Activated CD8-positive, alpha-beta memory T cell treated with anti-CD3 and anti-CD28 coated beads for 4 hours (primary cell): ENCODE measurements at regions not wholly inside any gene's neighbourhood (a gene's known extent, or its start where the extent isn't known, plus 50 kb on each side); places are given as distances from the start of the nearest gene placed in this dataset.

ENCODE experiments used
- DNase-seq, 2 donors: peaks; one replicate each; pipeline ENCODE4 v3.0.0-alpha.2; 2020; ENCODE audit warnings: low read depth in 2 of 2

DNA sequence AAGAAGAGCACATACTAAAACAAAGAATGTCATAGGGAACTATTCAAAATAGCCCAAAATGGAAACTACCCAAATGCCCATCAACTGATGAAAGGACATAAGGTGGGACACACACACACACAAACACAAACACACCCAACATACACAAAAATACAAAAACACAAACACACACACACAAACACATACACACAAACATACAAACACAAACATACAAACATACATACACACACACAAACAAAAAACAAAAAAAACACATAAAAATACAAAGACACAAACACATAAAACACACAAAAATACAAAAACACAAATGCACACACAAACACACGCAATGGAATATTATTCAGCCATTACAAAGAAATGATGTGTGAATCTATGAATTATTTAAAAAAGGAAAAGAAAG lies 203.6 kb downstream of the ERMARD start:
- no peak for DNase-seq

GRCh38 chr6:169953686-169954085 lies 202.3 kb downstream of the ERMARD start:
- no peak for DNase-seq

DNA sequence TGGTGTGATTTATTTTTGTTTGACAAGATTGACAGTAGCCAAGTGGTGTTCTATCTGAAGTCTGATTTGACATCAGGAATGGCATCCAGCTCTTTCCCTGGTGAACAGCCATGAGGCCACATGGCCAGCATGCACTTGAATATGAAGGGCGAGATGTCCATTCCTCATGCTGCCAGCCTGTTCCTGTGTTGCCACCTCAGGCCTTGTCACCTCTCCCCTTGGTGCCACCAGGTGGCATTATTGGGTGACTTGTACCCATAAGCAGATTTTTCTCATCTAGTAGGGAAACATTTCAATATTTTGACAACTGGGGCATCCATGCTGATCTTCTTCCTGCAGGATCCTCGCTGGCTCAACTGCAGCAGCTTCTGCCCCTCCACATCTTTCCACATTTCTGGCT lies 199.1 kb downstream of the ERMARD start:
- no peak for DNase-seq

- DNase-seq, result no peak
Observed at GRCh38 chr6:169949511-169950097, 198.2 kb downstream of the ERMARD start.

- DNase-seq, result no peak
Observed at GRCh38 chr6:169946971-169947370, 195.5 kb downstream of the ERMARD start.

DNA sequence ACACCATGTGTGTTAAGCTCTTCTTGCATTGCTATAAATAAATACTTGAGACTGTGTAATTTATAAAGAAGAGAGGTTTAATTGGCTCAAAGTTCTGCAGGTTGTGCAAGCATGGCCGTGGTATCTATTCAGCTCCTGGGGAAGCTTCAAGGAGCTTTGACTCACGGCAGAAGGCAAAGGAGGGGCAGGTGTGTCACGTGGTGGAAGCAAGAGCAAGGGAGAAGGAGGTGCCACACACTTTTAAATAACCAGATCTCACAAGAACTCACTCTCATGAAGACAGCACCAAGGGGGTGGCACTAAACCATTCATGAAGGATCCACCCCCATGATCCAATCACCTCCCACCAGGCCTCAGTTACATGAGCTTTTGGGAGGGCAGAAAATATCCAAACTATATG lies 193.7 kb downstream of the ERMARD start:
- DNase-seq, result no peak

DNA sequence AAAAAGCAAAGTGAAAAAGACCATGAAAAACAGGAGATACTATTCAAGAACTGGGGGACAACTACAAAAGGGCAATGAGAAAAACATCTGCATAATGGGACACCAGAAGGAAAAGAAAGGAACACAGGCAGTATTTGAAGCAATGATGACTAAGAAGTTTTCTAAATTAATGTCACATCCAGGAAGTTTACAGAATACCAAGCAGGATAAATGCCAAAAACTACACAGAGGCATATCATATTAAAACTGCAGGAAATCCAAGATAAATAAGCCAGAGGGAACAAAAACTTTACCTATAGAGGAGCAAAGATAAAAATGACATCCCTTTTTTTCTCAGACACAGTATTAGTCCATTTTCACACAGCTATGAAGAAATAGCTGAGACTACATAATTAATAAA lies 193.0 kb downstream of the ERMARD start:
- no peak for DNase-seq

GRCh38 chr6:169944061-169944337 lies 192.6 kb downstream of the ERMARD start:
- no peak for DNase-seq

DNA sequence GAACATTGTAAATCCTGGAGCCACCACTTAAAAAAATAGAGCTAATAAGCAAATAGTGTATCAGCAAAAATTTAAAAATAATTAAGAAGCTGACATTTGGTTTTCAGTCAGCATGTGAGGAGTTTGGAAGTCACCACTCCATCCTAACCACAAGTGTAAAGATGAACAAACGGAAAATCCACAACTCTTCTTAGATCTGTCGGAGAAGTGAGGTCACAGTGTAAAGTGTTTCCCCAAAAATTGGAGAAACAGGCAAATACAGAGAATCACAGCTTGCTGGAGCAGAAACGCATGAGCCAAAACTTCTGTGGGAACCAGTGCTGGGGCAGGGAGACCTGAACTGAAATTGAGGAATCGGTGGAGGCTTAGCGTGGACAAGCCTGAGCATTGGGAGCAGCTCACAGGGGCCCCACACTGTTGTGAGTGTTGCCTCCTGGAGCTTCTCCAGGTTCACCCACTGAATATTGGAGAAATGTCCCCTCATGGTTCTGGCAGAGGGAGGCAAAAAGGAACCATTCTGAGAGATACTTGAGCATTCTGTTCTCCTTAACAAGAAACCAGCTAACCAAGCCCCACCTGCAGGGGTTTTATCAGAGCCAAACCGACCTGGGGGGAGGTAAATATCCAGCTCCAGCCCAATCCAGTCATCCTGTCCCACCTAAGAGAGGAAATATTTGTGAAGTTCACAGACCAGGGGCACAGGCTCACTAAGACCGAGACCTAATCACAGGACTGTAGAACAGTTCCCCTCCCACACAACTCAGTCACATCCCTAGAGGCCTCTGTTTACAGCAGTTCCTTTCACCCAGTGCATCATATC lies 192.0 kb downstream of the ERMARD start:
- no peak for DNase-seq

- DNase-seq, result no peak
Observed at GRCh38 chr6:169942173-169942572, 190.8 kb downstream of the ERMARD start.

DNA sequence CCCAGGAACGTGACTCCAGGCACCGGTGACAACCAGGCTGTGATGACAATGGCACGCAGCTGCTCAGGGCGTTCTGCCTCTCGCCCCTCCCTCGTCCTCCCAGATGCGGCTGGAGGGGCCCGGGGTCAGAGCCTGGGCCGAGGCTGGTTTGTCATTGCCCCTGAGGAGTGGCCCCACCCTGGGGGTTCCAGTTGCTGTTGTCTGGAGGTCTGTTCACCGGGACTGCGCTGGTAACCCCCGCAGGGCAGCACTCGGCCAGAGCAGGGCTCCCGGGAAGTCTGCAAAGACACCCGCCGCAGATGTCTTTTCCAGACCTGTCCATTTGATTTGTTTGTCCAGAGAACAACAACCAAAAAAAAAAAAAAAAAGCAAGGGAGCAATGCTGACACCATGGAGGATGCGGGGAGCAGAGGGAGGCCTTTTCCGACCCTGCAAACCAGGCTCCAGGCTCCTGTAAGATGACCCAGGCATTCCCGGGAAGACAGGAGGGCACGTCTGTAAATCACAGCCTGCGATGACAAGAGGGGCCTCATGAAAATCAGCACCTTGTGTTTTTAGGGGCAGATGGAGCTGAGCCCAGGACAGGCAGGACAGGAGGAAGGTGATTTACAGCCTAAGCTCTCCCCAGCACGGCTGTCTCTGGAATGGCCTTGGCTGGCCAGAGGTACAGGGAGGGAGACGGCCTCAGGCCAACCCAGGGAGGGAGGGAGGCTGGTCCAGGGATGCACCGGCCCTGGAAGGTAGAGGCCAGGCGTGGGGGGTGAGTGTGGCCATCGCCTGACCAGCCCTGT lies 189.3 kb downstream of the ERMARD start:
- DNase-seq, result no peak

GRCh38 chr6:169939554-169940164 lies 188.2 kb downstream of the ERMARD start:
- no peak for DNase-seq

DNA sequence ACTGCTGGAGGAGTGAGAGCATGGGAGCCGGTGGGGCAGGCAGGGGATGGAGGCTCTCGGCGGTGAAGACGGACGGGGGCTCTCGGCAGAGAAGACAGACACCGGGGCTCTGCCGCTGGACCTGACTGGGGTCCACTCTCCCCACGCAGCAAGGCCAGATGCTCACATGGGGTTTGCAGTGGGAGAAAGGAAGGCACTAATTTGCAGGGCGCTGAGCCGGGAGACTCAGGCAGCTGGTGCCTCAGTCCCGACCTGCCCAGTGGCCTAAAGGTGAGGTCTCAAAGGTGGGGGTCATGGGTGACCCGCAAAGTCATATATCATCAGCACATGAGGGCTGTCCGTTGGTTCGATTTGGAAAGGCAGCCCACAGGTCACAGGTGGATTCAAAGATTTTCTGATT lies 187.3 kb downstream of the ERMARD start:
- DNase-seq, result no peak

- DNase-seq, result no peak
Observed at GRCh38 chr6:169938262-169938701, 186.9 kb downstream of the ERMARD start.

DNA sequence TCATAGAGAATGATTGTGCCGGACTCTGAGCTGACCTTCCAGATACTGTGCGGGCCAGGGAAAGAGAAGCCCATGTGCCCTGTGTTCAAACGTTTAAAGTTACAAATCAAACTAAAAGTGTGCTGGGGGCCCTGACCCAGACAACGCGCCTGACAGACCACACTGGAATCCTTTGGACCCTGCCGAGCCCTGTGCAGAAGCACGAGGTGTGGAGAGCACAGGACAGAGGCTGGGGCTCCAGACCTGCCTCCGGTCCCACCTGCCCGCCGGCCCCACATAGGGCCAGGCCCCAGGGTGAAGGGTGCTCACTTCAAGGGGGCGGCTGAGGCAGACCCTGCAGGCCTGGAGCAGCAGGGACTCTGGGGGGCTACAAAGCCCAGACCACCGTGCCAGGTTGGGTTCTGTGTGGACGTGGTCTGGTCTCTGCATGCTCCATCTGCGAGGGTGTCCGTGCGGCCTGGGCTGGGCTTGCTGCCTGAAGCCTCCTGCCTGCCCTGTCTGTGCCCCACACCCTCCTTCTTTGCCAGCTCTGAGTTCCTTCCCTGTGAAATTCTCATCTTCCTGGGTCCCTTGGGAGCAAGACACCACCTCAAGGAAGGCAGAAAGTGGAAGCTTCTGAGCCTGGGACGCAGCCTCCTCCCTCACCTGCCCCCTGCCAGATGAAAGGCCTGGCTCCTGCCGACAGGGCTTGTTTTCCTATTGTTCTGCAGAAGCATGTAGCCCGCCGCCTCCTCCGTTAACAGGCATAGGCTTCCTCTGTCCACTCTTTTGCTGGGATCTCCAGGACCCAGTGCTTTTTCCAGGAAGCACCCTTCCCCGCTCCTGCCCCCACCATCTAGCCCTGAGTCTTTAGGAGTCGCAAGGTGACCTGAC lies 186.2 kb downstream of the ERMARD start:
- no peak for DNase-seq

GRCh38 chr6:169936355-169936975 lies 185.0 kb downstream of the ERMARD start:
- no peak for DNase-seq

GRCh38 chr6:169935861-169936260 lies 184.4 kb downstream of the ERMARD start:
- DNase-seq, result no peak

DNA sequence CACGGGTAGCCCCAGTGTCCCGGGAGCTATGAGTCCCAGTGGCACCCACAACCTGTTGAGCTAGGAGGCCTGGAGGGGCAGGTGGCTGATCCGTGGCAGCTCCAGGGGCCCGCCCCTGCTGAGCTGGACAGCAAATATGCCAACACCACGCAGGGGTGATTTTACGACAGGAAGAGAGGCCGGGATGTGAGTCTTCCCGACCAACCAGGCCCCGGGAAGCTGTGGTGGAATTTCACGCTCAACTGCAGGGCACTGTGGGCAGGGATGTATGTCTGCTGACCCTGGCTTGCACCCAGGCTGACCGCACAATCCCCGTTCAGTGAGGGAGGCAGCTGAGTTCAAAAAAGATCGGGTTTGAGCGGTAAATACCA lies 183.9 kb downstream of the ERMARD start:
- no peak for DNase-seq

DNA sequence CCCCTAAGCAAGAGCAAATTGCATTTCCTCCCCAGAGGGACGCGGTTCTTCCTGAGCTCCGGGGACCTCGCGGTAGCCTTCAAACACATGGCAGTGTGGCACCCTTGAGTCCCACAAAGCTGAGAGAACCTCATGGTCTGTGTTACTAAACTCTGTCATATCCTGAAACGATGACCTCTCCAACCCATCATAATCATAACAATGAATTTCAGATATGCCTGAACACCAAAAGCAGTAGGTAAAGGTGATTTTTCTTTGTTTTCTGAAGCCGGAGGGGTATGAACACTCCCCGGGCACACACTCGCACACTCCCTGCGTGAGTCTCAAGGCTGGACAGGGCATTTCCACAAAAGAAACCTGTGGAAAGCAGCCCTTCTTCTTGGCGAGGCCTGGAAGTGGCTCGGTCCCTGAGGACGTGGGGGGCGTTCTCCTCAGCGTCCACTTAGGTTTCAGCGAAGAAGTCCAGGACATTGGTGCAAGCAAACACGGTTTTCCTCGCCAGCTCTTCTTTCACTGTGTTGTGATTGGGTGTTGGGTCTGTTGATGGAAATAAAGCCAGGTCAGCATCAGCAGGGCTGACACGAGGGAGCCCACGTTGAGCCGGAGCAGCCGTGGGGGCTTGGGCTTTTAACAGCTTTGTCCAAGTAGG lies 183.4 kb downstream of the ERMARD start:
- no peak for DNase-seq

DNA sequence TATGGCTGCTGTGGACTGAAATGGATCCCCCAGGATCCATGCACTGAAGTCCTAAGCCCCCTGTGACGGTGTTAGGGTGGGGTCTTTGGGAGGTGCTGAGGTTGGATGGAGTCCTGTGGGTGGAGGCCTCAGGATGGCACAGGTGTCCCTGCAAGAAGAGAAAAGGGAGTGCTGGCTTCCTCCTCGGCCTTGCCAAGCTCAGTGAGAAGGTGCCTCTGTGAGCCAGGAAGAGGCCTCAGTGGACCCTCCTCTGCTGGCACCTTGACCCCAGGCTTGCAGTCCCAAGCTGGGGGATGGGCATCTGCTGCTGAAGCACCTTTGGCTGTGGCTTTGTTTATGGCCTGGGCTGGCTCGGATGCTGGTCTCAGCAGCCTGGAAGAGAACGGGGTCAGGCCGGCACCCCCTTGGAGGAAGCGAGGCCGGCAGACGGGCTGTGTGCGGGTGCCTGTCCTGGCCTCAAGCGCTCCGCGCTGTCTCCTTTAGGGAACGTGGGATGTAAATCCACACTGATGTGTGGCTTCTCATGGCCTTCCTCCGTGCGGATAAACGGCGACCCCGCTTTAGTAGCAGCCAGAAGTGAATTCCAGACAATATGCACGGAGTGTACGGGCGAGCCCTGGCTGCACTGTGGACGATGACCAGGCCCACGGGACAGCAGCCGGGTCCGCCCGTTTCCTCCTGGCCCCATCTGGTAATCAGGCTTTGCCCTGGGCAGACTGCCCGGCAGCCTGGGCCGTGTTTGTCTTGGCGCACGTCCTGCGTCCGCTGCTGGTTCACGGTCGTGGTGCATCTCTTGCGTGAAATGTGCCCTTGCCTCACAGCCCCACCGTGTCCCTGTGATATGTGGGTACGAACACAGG lies 182.6 kb downstream of the ERMARD start:
- DNase-seq, result no peak
